ENCODE measurements at regions not wholly inside any gene's neighbourhood (a gene's known extent, or its start where the extent isn't known, plus 50 kb on each side); places are given as distances from the start of the nearest gene placed in this dataset.

GRCh38 chr20:22688485-22688884 is 104.1 kb upstream of the FOXA2 start:
- Histone ChIP-seq H3F3A (ENCODE audit: insufficient read depth) (no peaks in the 10 kb centered on the region), H3K27ac (ENCODE audit: low read depth, low read length) (no peak overlapping the region), H3K9ac (ENCODE audit: low read length) (no peak overlapping the region), H3K27me3 (ENCODE audit: low read length) (no peaks in the 10 kb centered on the region), H3K4me2 (ENCODE audit: low read depth, low read length, poor library complexity, severe bottlenecking) (no peak overlapping the region), H3K36me3 (ENCODE audit: low read length) (no peaks in the 10 kb centered on the region), H3K9me3 (ENCODE audit: insufficient read depth, low read length) (no peaks in the 10 kb centered on the region), H3K79me2 (ENCODE audit: insufficient read depth, low read length) (no peaks in the 10 kb centered on the region), H4K20me1 (ENCODE audit: low read depth, low read length) (no peaks in the 10 kb centered on the region), H3K9me2 (replicated peaks; ENCODE audit: insufficient read depth, low read length) (no peaks in the 10 kb centered on the region), H3K4me3 (ENCODE audit: insufficient read depth, low read length, poor library complexity, severe bottlenecking) (no peak overlapping the region), H2AFZ (ENCODE audit: low read depth, low read length, severe bottlenecking) (no peak overlapping the region)
- TF ChIP-seq CTCF (IDR thresholded peaks at IDR 0.05; ENCODE audit: insufficient read depth, low read length, poor library complexity, severe bottlenecking) (no peak), EZH2phosphoT487 (conservative IDR thresholded peaks at IDR 0.05; ENCODE audit: low read length) (no peak)

- Histone ChIP-seq H3K9me3 (ENCODE audit: insufficient read depth, low read length) (no peaks in the 10 kb centered on the region), H3F3A (ENCODE audit: insufficient read depth) (no peaks in the 10 kb centered on the region), H3K36me3 (ENCODE audit: low read length) (no peaks in the 10 kb centered on the region), H4K20me1 (ENCODE audit: low read depth, low read length) (no peaks in the 10 kb centered on the region), H3K4me3 (ENCODE audit: insufficient read depth, low read length, poor library complexity, severe bottlenecking) (no peak overlapping the region), H3K9me2 (replicated peaks; ENCODE audit: insufficient read depth, low read length) (no peaks in the 10 kb centered on the region), H3K27me3 (ENCODE audit: low read length) (no peaks in the 10 kb centered on the region), H2AFZ (ENCODE audit: low read depth, low read length, severe bottlenecking) (no peak overlapping the region), H3K9ac (ENCODE audit: low read length) (no peak overlapping the region), H3K4me2 (ENCODE audit: low read depth, low read length, poor library complexity, severe bottlenecking) (no peak overlapping the region), H3K79me2 (ENCODE audit: insufficient read depth, low read length) (no peaks in the 10 kb centered on the region), H3K27ac (ENCODE audit: low read depth, low read length) (no peak overlapping the region)
- no peak for TF ChIP-seq EZH2phosphoT487 (conservative IDR thresholded peaks at IDR 0.05; ENCODE audit: low read length)
- TF ChIP-seq CTCF (IDR thresholded peaks at IDR 0.05; ENCODE audit: insufficient read depth, low read length, poor library complexity, severe bottlenecking) = no peak
These were observed 104.9 kb upstream of the FOXA2 start for GRCh38 chr20:22689266-22689665.

GRCh38 chr20:22690000-22690399 is 105.6 kb upstream of the FOXA2 start:
- Histone ChIP-seq H3K4me2 (ENCODE audit: low read depth, low read length, poor library complexity, severe bottlenecking) (no peak overlapping the region), H3K27me3 (ENCODE audit: low read length) (no peaks in the 10 kb centered on the region), H3K27ac (ENCODE audit: low read depth, low read length) (no peak overlapping the region), H3F3A (ENCODE audit: insufficient read depth) (no peaks in the 10 kb centered on the region), H3K36me3 (ENCODE audit: low read length) (no peaks in the 10 kb centered on the region), H3K9me2 (replicated peaks; ENCODE audit: insufficient read depth, low read length) (no peaks in the 10 kb centered on the region), H3K9me3 (ENCODE audit: insufficient read depth, low read length) (no peaks in the 10 kb centered on the region), H3K9ac (ENCODE audit: low read length) (no peak overlapping the region), H3K4me3 (ENCODE audit: insufficient read depth, low read length, poor library complexity, severe bottlenecking) (no peak overlapping the region), H2AFZ (ENCODE audit: low read depth, low read length, severe bottlenecking) (no peak overlapping the region), H3K79me2 (ENCODE audit: insufficient read depth, low read length) (no peaks in the 10 kb centered on the region), H4K20me1 (ENCODE audit: low read depth, low read length) (no peaks in the 10 kb centered on the region)
- TF ChIP-seq EZH2phosphoT487 (conservative IDR thresholded peaks at IDR 0.05; ENCODE audit: low read length) (no peak), CTCF (IDR thresholded peaks at IDR 0.05; ENCODE audit: insufficient read depth, low read length, poor library complexity, severe bottlenecking) (no peak)

Data from SU-DHL-6 (cell line).